GM18520 (cell line): ENCODE measurements at regions not wholly inside any gene's neighbourhood (a gene's known extent, or its start where the extent isn't known, plus 50 kb on each side); places are given as distances from the start of the nearest gene placed in this dataset.
"Not testable (repeated sequence)": the region's sequence is repeated elsewhere in the genome, so short reads cannot be mapped to it uniquely, and the experiment has no call there.

Source experiments
- ATAC-seq: cut with Tn5 transposase; IDR thresholded peaks from one replicate; pipeline ENCODE4 v1.9.1; 2021; ENCODE audit not compliant: unreplicated experiment

DNA sequence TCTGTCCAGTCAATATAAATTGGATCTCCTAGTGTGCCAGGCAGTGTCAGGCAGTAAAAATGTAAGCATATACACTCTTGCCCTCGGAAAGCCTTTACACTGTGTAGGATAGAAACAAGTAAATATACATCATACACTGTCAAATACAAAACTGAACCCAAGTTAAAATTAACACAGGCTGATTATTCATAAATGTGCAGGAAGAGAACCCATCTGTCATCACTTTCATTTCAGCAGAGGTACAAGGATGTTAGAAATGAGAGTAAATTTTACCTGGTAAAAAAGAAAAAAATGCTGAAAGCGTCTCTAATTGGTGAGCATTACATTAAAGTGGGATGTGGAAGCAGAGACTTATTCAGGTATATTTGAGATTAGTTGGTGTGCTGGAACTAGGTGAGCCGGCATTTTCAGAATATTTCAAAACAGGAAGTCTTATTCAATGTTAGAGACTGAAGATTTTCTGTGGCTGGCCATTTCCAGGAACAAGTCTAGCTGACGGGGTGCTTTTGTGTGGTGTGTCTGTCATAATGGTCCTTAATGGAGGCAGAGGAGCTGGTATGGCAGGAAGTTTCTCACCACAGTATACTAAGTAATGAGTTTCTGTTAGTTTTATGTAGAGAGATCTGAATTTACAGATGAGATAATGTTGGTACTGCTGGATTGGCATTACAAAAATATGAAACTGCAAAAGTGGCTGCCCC, 192.6 kb downstream of the CASP12 start:
- peak; percentile 98 for ATAC-seq

GRCh38 chr11:104704888-104705287, 193.4 kb downstream of the CASP12 start:
- ATAC-seq = no peak

DNA sequence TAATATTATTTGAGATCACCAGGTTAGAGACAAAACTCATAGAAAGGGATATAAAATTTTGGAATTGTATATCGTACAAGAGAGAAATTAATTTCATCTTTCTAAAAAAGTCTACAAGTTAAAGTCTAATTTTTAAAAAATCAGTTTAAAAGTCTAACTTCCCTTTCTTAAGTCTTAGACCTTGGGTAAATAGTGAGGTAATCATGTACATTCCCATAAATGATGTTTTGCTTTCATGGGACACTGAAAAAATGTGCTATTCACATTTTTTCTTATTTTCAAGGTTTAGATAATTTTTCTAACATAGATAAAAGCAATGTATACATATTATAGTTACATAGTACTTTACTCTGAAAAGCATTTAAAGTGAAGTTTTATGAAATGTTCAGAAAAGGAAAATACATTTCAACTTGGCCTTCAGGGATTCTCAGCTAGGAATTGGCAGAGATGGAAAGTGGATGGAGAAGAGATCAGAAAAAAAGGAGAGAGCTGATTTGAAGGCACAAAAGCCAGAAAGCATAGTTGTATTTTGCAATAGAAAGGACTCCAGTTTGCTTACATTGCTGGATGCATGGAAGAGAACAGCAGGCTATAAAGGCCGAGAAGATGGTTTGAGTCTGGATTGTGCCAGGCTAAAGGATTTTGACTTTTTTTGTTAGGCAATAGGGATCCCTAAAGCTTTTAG, 194.0 kb downstream of the CASP12 start:
- ATAC-seq = no peak

GRCh38 chr11:104700609-104701008, 197.7 kb downstream of the CASP12 start:
- ATAC-seq = no peak

- no peak for ATAC-seq
Observed at GRCh38 chr11:104699981-104700380, 198.3 kb downstream of the CASP12 start.

GRCh38 chr11:104695065-104695463, 203.2 kb downstream of the CASP12 start:
- ATAC-seq = no peak

DNA sequence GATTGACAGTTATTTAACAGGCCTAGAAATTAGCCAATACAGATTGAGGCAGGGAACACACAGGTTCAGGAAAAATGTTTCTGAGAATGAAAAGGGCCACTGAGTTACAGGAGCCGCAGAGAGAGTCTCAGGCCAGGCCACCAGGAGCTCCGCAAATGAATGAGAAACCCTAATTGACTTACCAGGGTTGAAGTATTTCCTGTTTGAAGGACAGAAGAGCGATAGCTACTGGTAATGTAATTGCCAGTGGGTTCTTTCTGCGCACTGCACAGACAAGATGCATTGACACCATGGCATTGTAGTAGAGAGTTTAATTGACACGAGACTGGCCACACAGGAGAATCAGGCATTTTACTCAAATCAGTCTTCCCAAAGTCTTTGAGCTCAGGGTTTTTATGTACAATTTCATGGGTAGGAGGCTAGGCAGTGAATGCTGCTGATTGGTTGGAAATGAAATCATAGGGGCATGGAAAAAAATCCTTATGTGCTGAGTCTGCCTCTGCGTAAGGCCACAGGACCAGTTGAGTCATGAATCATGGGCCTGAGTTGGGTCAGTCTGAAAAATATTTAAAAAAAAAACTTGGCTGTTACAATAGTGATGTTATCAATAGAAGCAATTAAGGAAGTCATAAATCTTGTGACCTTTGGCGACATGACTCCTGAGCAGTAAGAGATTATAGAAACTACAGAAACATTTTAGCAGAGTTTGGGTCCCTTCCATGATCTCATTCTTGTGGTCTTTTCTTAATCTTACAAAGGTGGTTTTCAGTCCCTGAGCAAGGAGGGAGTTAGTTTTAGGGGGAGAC, 203.8 kb downstream of the CASP12 start:
- ATAC-seq = no peak

DNA sequence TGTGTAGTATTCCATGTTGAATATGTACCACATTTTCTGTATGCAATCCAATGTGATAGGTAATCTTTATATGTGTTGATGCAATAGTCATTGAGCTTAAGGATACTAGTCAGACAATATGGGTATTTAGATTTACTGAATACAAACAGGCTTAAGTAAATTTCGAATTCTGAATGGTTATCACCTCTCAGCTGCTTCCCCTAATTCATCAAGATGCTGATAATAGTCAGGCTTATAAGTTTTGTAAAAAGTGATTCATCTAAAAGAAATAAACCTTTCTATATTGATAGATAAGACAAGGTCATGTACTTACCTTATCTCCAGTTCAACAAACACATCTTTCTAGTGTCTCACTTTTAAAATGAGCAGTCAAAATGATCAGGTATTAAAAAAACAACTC, 205.5 kb downstream of the CASP12 start:
- ATAC-seq = no peak

DNA sequence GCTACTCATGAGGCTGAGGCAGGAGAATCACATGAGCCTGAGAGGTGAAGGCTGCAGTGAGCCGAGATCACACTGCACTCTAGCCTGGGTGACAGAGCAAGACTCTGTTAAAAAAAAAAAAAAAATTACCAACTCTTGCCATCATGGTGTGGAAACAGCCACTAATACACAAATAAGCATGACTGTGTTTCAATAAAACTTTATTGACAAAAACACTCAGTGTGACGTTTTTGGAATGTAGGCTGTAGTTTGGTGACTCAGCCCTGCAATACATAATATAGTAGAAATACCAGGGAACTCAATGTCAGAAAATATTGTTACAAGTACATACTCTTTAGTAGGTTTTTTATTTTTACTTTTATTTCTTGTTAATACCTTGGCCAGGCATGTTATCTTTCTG, 207.1 kb downstream of the CASP12 start:
- no peak for ATAC-seq

GRCh38 chr11:104690241-104690640, 208.0 kb downstream of the CASP12 start:
- ATAC-seq = no peak

- ATAC-seq = no peak
Observed at GRCh38 chr11:104688731-104689130, 209.5 kb downstream of the CASP12 start.

GRCh38 chr11:104682206-104682605, 216.1 kb downstream of the CASP12 start:
- ATAC-seq = no peak

- no peak for ATAC-seq
Observed at GRCh38 chr11:104679258-104679657, 219.0 kb downstream of the CASP12 start.

- ATAC-seq = no peak
Observed at GRCh38 chr11:104678408-104678807, 219.9 kb downstream of the CASP12 start.

DNA sequence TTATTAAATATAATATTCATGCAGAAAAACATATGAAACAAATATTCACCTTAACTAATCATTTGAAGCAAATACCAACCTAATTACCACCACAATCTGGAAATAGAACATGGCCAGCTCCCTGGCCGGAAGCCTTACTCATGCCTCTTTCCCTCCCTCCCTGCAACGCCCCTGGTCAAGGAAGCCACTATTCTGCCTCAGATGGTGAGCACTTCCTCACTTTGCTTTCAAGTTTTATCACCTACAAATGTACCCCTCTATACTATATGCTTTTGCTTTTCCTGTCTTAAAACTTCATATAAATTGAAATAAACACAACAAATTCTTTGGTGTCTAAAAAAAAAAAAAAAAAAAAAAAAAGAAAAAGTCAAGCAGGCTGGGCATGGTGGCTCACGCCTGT, 221.2 kb downstream of the CASP12 start:
- ATAC-seq = not testable (repeated sequence)

GRCh38 chr11:104672897-104673296, 225.4 kb downstream of the CASP12 start:
- ATAC-seq = no peak

- ATAC-seq = no peak
Observed at GRCh38 chr11:104668797-104669463, 229.3 kb downstream of the CASP12 start.

- ATAC-seq = no peak
Observed at GRCh38 chr11:104666624-104667023, 231.6 kb downstream of the CASP12 start.

- no peak for ATAC-seq
Observed at GRCh38 chr11:104665641-104666040, 232.6 kb downstream of the CASP12 start.

- ATAC-seq = no peak
Observed at GRCh38 chr11:104663190-104664140, 234.8 kb downstream of the CASP12 start.
